Right lobe of liver (tissue), 6 donors: ENCODE measurements at regions not wholly inside any gene's neighbourhood (a gene's known extent, or its start where the extent isn't known, plus 50 kb on each side); places are given as distances from the start of the nearest gene placed in this dataset.
"Not testable (repeated sequence)": the region's sequence is repeated elsewhere in the genome, so short reads cannot be mapped to it uniquely, and the experiment has no call there.

Experiments
- ATAC-seq, 4 donors: fragments of 200-7000 bp; cut with Tn5 transposase; one replicate each; pipeline ENCODE4 v1.9.1; 2020; ENCODE audit warnings: mild to moderate bottlenecking in 4 of 4, moderate library complexity in 4 of 4
- DNase-seq, 3 donors: peaks; one replicate each; pipeline ENCODE4 v3.0.0-alpha.2; 2020
- H3K27ac ChIP-seq, 3 donors: fragments of 200-600 bp; one replicate each; pipeline ENCODE4 v1.8.0; 2022
- H3K27me3 ChIP-seq, 2 donors: fragments of 200-600 bp; one replicate each; pipeline ENCODE4 v1.8.0; 2022
- H3K36me3 ChIP-seq, 4 donors: fragments of 200-600 bp; sonication (generic) in 1 of 4; one replicate each; pipeline versions ENCODE4 v1.5.1 to v1.8.0; 2017 to 2022; ENCODE audit warnings: control low read depth in 1 of 4
- H3K4me1 ChIP-seq, 4 donors: fragments of 200-600 bp; sonication (generic) in 1 of 4; one replicate each; pipeline versions ENCODE4 v1.5.1 to v1.8.0; 2017 to 2022; ENCODE audit warnings: control low read depth in 1 of 4
- H3K4me3 ChIP-seq, 3 donors: fragments of 200-600 bp; one replicate each; pipeline ENCODE4 v1.8.0; 2022
- H3K9me3 ChIP-seq, 4 donors: fragments of 200-600 bp; sonication (generic) in 1 of 4; one replicate each; pipeline versions ENCODE4 v1.5.1 to v1.8.0; 2017 to 2022; ENCODE audit warnings: control low read depth in 1 of 4
- POLR2A ChIP-seq: fragments of 450-650 bp; IDR thresholded peaks from one replicate; pipeline ENCODE4 v1.6.1; 2017; ENCODE audit warnings: antibody characterized with exemption, mild to moderate bottlenecking
- WGBS: methylation state at CpG from one replicate; pipeline ENCODE4 v1.1.6; 2018; ENCODE audit warnings: low coverage, low lambda C conversion rate; ENCODE audit not compliant: insufficient coverage; ENCODE audit errors: missing lambda C conversion rate; 5-methylcytosine and 5-hydroxymethylcytosine counted together
- intact Hi-C, 2 donors: fragments of 100-400 bp; cut with DNase I; formaldehyde crosslinking; loops; one replicate each; pipeline versions ENCODE4 v1.11.2 to v1.14.1; 2022
- TF ChIP-seq, protein P1 (sequence below), 4 donors: fragments of 200-600 bp in 3 of 4; fragments of 450-650 bp in 1 of 4; IDR thresholded peaks; one replicate each; pipeline versions ENCODE4 v1.5.1 to v1.8.0; 2016 to 2022; ENCODE audit warnings: antibody characterized with exemption in 4 of 4, mild to moderate bottlenecking in 2 of 4
- donor health status: DM: no; HTN: yes; CAD: no.
- donor health status: DM: no; HTN: no; CAD: no.
- donor health status: DM: no; HTN: no; CAD: no.
- donor health status: DM: no; HTN: yes; CAD: no.
- donor health status: DM: no; HTN: yes; CAD: no.

GRCh38 chr3:107222907-107223306 lies 154.3 kb upstream of the CCDC54 start:
- no peak overlapping the region for H3K4me3 ChIP-seq
- 48% methylated on average over 4 of the region's 4 CpGs for WGBS
- H3K4me1 ChIP-seq, result no peaks in the 10 kb centered on the region
- H3K36me3 ChIP-seq, result no peaks in the 10 kb centered on the region
- TF ChIP-seq, protein P1, sequence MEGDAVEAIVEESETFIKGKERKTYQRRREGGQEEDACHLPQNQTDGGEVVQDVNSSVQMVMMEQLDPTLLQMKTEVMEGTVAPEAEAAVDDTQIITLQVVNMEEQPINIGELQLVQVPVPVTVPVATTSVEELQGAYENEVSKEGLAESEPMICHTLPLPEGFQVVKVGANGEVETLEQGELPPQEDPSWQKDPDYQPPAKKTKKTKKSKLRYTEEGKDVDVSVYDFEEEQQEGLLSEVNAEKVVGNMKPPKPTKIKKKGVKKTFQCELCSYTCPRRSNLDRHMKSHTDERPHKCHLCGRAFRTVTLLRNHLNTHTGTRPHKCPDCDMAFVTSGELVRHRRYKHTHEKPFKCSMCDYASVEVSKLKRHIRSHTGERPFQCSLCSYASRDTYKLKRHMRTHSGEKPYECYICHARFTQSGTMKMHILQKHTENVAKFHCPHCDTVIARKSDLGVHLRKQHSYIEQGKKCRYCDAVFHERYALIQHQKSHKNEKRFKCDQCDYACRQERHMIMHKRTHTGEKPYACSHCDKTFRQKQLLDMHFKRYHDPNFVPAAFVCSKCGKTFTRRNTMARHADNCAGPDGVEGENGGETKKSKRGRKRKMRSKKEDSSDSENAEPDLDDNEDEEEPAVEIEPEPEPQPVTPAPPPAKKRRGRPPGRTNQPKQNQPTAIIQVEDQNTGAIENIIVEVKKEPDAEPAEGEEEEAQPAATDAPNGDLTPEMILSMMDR (IDR thresholded peaks at IDR 0.05), result no peak
- no peak for TF ChIP-seq POLR2A
- no peak overlapping the region for H3K27ac ChIP-seq
- intact Hi-C loops, result no loop called here
- DNase-seq (no peak), ATAC-seq (no peak)
- H3K27me3 ChIP-seq, result no peaks in the 10 kb centered on the region
- no peaks in the 10 kb centered on the region for H3K9me3 ChIP-seq

- no peaks in the 10 kb centered on the region for H3K4me1 ChIP-seq
- ATAC-seq, result no peak
- WGBS, result 39% methylated on average over 2 of the region's 2 CpGs
- DNase-seq, result no peak
- TF ChIP-seq, protein P1 (IDR thresholded peaks at IDR 0.05), result no peak
- no peak for TF ChIP-seq POLR2A
- no peaks in the 10 kb centered on the region for H3K27me3 ChIP-seq
- H3K36me3 ChIP-seq, result no peaks in the 10 kb centered on the region
- intact Hi-C loops, result no loop called here
- no peak overlapping the region for H3K4me3 ChIP-seq
- H3K27ac ChIP-seq, result no peak overlapping the region
- no peaks in the 10 kb centered on the region for H3K9me3 ChIP-seq
Measured at GRCh38 chr3:107224026-107224596, 153.1 kb upstream of the CCDC54 start.

- Histone ChIP-seq H3K9me3 (no peaks in the 10 kb centered on the region), H3K4me3 (no peak overlapping the region), H3K27ac (no peak overlapping the region), H3K27me3 (no peaks in the 10 kb centered on the region), H3K4me1 (no peaks in the 10 kb centered on the region), H3K36me3 (no peaks in the 10 kb centered on the region)
- TF ChIP-seq, protein P1 (IDR thresholded peaks at IDR 0.05), result no peak
- no peak for TF ChIP-seq POLR2A
- WGBS, result no CpG with 5 or more reads among the region's 1 CpG
- intact Hi-C loops, result no loop called here
- ATAC-seq (no peak), DNase-seq (no peak)
Measured at GRCh38 chr3:107227091-107227490, 150.1 kb upstream of the CCDC54 start.

DNA sequence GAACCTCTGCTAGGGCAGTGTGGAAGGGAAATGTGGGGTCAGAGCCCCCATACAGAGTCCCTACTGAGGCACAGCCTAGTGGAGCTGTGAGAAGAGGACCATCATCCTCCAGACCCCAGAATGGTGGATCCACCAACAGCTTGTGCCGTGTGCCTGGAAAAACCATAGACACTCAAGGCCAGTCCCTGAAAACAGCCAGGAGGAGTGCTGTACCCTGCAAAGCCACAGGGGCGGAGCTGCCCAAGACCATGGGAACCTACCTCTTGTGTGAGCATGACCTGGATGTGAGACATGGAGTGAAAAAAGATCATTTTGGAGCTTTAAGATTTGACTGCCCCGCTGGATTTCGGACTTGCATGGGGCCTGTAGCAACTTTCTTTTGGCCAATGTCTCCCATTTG lies 143.4 kb upstream of the CCDC54 start:
- H3K27ac ChIP-seq, H3K9me3 ChIP-seq, DNase-seq, ATAC-seq, H3K36me3 ChIP-seq, H3K4me3 ChIP-seq, H3K27me3 ChIP-seq, intact Hi-C loops, H3K4me1 ChIP-seq: not testable (repeated sequence)
- 60% methylated on average over 1 of the region's 4 CpGs for WGBS

DNA sequence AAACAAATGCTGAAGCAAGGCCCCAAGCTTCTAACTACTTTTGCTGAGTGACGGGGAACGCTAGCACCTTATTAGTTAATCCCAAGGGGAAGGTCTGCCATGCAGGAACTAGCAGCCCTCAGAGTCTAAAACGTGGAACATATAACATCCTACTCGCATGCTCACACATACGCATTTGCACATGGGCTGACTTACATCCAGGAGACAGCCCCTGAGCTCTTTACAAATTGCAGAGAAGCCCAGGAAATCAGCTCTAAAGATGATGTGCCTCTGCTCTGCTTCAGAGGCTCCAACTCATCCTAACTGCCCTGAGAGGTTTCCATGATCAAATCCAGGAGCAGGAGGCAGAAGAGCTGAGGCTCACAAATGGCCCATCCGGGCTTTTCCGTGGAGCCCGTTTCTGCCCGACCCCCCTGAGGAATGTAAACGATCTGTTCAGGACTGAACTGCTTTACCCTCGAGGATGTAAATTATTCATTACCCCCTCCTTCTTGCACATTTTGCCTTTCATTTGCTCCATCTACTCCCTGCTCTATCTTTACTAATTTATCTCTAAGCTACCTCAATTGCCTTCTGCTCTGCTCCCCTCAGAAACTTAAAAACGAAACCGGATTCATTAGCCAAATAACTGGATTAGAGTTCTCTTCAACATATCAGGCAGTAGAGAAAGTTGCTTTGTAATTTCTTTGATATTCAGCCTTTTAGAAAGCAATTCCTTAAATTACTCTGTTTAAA lies 141.9 kb upstream of the CCDC54 start:
- peak overlapping the region; percentile 39 to 44 (median 42) for H3K4me3 ChIP-seq
- H3K27ac ChIP-seq, result peak overlapping the region in 1 of 3 donors; percentile 35
- 39% methylated on average over 9 of the region's 13 CpGs for whole genome bisulfite sequencing
- H3K9me3 ChIP-seq, result peaks cover 0 to 3% (median 0%) of the 10 kb centered on the region in 4 donors
- intact Hi-C loops, result no loop called here
- no peaks in the 10 kb centered on the region for H3K36me3 ChIP-seq
- no peak for TF ChIP-seq POLR2A
- ATAC-seq (peak; percentile 10 to 51 (median 25)), DNase-seq (no peak)
- no peaks in the 10 kb centered on the region for H3K4me1 ChIP-seq
- no peaks in the 10 kb centered on the region for H3K27me3 ChIP-seq
